Adrenal gland (tissue), 5 donors: ENCODE measurements at regions not wholly inside any gene's neighbourhood (a gene's known extent, or its start where the extent isn't known, plus 50 kb on each side); places are given as distances from the start of the nearest gene placed in this dataset.

Source experiments
- POLR2A ChIP-seq, 2 donors: fragments of 450-650 bp; IDR thresholded peaks; one replicate each; pipeline ENCODE4 v1.6.1; 2017; ENCODE audit warnings: antibody characterized with exemption in 2 of 2, mild to moderate bottlenecking in 2 of 2, moderate library complexity in 1 of 2
- TF ChIP-seq, protein P1 (sequence below), 6 experiments: fragments of 450-650 bp in 4 of 6; fragments of 200-600 bp in 2 of 6; sonication (generic) in 1 of 6; IDR thresholded peaks; 1 replicate in 5 of 6; 2 replicates in 1 of 6; pipeline versions ENCODE4 v1.5.1 to v1.8.0; 2016 to 2021; ENCODE audit warnings: antibody characterized with exemption in 6 of 6, mild to moderate bottlenecking in 2 of 6, moderate library complexity in 1 of 6
- donor health status: DM: no; HTN: no; CAD: no.

DNA sequence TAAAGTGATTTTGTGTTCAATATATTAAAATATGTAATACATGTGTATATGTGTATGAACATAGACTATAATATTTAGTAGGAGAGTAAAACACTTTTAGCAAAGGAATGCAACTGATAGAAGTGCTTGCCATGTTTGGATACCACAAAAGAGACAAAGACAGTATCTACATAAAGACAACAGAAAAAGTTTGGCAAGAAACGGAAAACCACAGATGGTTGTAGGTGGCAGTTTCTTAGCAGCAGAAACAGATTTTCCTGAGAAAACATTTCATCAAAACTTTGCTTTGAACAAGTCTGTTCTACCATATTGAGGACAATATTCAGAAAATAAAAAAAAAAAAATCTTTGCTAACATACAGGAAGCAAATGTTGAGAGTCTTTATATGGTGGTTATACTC is 1560.4 kb upstream of the GBE1 start:
- TF ChIP-seq, protein P1, sequence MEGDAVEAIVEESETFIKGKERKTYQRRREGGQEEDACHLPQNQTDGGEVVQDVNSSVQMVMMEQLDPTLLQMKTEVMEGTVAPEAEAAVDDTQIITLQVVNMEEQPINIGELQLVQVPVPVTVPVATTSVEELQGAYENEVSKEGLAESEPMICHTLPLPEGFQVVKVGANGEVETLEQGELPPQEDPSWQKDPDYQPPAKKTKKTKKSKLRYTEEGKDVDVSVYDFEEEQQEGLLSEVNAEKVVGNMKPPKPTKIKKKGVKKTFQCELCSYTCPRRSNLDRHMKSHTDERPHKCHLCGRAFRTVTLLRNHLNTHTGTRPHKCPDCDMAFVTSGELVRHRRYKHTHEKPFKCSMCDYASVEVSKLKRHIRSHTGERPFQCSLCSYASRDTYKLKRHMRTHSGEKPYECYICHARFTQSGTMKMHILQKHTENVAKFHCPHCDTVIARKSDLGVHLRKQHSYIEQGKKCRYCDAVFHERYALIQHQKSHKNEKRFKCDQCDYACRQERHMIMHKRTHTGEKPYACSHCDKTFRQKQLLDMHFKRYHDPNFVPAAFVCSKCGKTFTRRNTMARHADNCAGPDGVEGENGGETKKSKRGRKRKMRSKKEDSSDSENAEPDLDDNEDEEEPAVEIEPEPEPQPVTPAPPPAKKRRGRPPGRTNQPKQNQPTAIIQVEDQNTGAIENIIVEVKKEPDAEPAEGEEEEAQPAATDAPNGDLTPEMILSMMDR (IDR thresholded peaks at IDR 0.05) = no peak
- no peak for TF ChIP-seq POLR2A (IDR thresholded peaks at IDR 0.05)
